ENCODE measurements at regions not wholly inside any gene's neighbourhood (a gene's known extent, or its start where the extent isn't known, plus 50 kb on each side); places are given as distances from the start of the nearest gene placed in this dataset.

- H3K4me1 ChIP-seq (ENCODE audit: insufficient read depth), result no peaks in the 10 kb centered on the region
- no peak overlapping the region for H3K27ac Mint-ChIP-seq
- no peak for ATAC-seq
Observed at GRCh38 chr6:145294942-145295341, 440.4 kb downstream of the EPM2A start.

More at GRCh38 chr6:145294942-145295341, 440.4 kb downstream of the EPM2A start:
- H3K36me3 ChIP-seq (ENCODE audit: insufficient read depth), result no peaks in the 10 kb centered on the region
- no peaks in the 10 kb centered on the region for H3K27me3 Mint-ChIP-seq (ENCODE audit: insufficient read depth, low read depth, poor library complexity)
- H3K36me3 Mint-ChIP-seq (ENCODE audit: low read depth), result no peaks in the 10 kb centered on the region
- H3K27ac ChIP-seq (ENCODE audit: low read depth), result no peak overlapping the region
- no peaks in the 10 kb centered on the region for H4K20me1 ChIP-seq (replicated peaks; ENCODE audit: insufficient read depth)
- no peaks in the 10 kb centered on the region for H3K79me2 ChIP-seq (replicated peaks; ENCODE audit: insufficient read depth)
- no peak overlapping the region for H3K4me2 ChIP-seq
- no peaks in the 10 kb centered on the region for H3F3A ChIP-seq (replicated peaks; ENCODE audit: low read depth)
- no peak overlapping the region for H3K4me3 Mint-ChIP-seq
- no peak for DNase-seq (ENCODE audit: low spot score)
- H3K27me3 ChIP-seq (ENCODE audit: insufficient read depth), result no peaks in the 10 kb centered on the region
- H2AFZ ChIP-seq, result 0 out of 2 replicates have a peak overlapping the region, but pooled peaks have one; percentile 23
- peaks cover 3% of the 10 kb centered on the region; the same call in 1 of the 2 replicates for H3K9me2 ChIP-seq (ENCODE audit: insufficient read depth)
- 0 out of 3 replicates have a peak, but pooled peaks cover 4% of the 10 kb centered on the region for H3K4me1 Mint-ChIP-seq
- TF ChIP-seq POLR2AphosphoS5 (IDR thresholded peaks at IDR 0.05; ENCODE audit: low read depth), result no peak
- TF ChIP-seq CREB1 (CRISPR knock-in tag; IDR thresholded peaks at IDR 0.05; ENCODE audit: low read depth), result no peak
- TF ChIP-seq ZNF114 (CRISPR knock-in tag; IDR thresholded peaks at IDR 0.05), result no peak
- TF ChIP-seq ZNF462 (CRISPR knock-in tag; IDR thresholded peaks at IDR 0.05), result no peak
- no peak for TF ChIP-seq NANOG (IDR thresholded peaks at IDR 0.05; ENCODE audit: borderline replicate concordance)
- TF ChIP-seq, protein P1, sequence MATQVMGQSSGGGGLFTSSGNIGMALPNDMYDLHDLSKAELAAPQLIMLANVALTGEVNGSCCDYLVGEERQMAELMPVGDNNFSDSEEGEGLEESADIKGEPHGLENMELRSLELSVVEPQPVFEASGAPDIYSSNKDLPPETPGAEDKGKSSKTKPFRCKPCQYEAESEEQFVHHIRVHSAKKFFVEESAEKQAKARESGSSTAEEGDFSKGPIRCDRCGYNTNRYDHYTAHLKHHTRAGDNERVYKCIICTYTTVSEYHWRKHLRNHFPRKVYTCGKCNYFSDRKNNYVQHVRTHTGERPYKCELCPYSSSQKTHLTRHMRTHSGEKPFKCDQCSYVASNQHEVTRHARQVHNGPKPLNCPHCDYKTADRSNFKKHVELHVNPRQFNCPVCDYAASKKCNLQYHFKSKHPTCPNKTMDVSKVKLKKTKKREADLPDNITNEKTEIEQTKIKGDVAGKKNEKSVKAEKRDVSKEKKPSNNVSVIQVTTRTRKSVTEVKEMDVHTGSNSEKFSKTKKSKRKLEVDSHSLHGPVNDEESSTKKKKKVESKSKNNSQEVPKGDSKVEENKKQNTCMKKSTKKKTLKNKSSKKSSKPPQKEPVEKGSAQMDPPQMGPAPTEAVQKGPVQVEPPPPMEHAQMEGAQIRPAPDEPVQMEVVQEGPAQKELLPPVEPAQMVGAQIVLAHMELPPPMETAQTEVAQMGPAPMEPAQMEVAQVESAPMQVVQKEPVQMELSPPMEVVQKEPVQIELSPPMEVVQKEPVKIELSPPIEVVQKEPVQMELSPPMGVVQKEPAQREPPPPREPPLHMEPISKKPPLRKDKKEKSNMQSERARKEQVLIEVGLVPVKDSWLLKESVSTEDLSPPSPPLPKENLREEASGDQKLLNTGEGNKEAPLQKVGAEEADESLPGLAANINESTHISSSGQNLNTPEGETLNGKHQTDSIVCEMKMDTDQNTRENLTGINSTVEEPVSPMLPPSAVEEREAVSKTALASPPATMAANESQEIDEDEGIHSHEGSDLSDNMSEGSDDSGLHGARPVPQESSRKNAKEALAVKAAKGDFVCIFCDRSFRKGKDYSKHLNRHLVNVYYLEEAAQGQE (IDR thresholded peaks at IDR 0.05; ENCODE audit: unreplicated experiment), result no peak
- no peak for TF ChIP-seq EZH2 (IDR thresholded peaks at IDR 0.05; ENCODE audit: low read depth, unreplicated experiment)
- TF ChIP-seq ZNF331 (CRISPR knock-in tag; IDR thresholded peaks at IDR 0.05; ENCODE audit: low read depth), result no peak
- H3K4me3 ChIP-seq, result no peak overlapping the region
- H3K9me3 Mint-ChIP-seq, result no peaks in the 10 kb centered on the region; the same call in 2 of the 3 replicates

Data from GM23338 (cell line).